NCI-H510A (cell line): ENCODE measurements at regions not wholly inside any gene's neighbourhood (a gene's known extent, or its start where the extent isn't known, plus 50 kb on each side); places are given as distances from the start of the nearest gene placed in this dataset.
A peak's percentile ranks its signal among the peaks of the same experiment; 100 is the strongest.
"Not testable (repeated sequence)": the region's sequence is repeated elsewhere in the genome, so short reads cannot be mapped to it uniquely, and the experiment has no call there.

Experiments
- DNase-seq: peaks from one replicate; lab custom pipeline; 2025; lab: John Stamatoyannopoulos, UW

GRCh38 chr7:65251851-65252620 lies 121.6 kb upstream of the ZNF92 start:
- DNase-seq = peak; percentile 71

GRCh38 chr7:65250697-65251395 lies 122.8 kb upstream of the ZNF92 start:
- no peak for DNase-seq

- no peak for DNase-seq
Observed at GRCh38 chr7:65250216-65250615, 123.4 kb upstream of the ZNF92 start.

- DNase-seq = no peak
Observed at GRCh38 chr7:65247491-65247890, 126.2 kb upstream of the ZNF92 start.

- DNase-seq = peak; percentile 14
Observed at GRCh38 chr7:65239707-65240352, 133.8 kb upstream of the ZNF92 start.

GRCh38 chr7:65239324-65239706 lies 134.3 kb upstream of the ZNF92 start:
- DNase-seq = no peak

GRCh38 chr7:65238785-65239184 lies 134.9 kb upstream of the ZNF92 start:
- no peak for DNase-seq

- no peak for DNase-seq
Observed at GRCh38 chr7:65235586-65235985, 138.1 kb upstream of the ZNF92 start.

- DNase-seq = no peak
Observed at GRCh38 chr7:65233409-65234034, 140.1 kb upstream of the ZNF92 start.

- DNase-seq = no peak
Observed at GRCh38 chr7:65230231-65230630, 143.4 kb upstream of the ZNF92 start.

- DNase-seq = no peak
Observed at GRCh38 chr7:65225422-65226006, 148.1 kb upstream of the ZNF92 start.

- no peak for DNase-seq
Observed at GRCh38 chr7:65222655-65223054, 151.0 kb upstream of the ZNF92 start.

- DNase-seq = no peak
Observed at GRCh38 chr7:65221683-65222082, 152.0 kb upstream of the ZNF92 start.

- DNase-seq = no peak
Observed at GRCh38 chr7:65219623-65220022, 154.0 kb upstream of the ZNF92 start.

- DNase-seq = peak; percentile 24
Observed at GRCh38 chr7:65216469-65216868, 157.2 kb upstream of the ZNF92 start.

GRCh38 chr7:65213260-65213659 lies 160.4 kb upstream of the ZNF92 start:
- not testable (repeated sequence) for DNase-seq

- not testable (repeated sequence) for DNase-seq
Observed at GRCh38 chr7:65199221-65199620, 174.4 kb upstream of the ZNF92 start.

GRCh38 chr7:65193334-65194058 lies 180.2 kb upstream of the ZNF92 start:
- not testable (repeated sequence) for DNase-seq

- DNase-seq = not testable (repeated sequence)
Observed at GRCh38 chr7:65177041-65177440, 170.6 kb upstream of the ERV3-1 start.

GRCh38 chr7:65150105-65150504 lies 143.6 kb upstream of the ERV3-1 start:
- not testable (repeated sequence) for DNase-seq

- not testable (repeated sequence) for DNase-seq
Observed at GRCh38 chr7:65146118-65146914, 139.8 kb upstream of the ERV3-1 start.
